LNCAP (cell line): ENCODE measurements at regions not wholly inside any gene's neighbourhood (a gene's known extent, or its start where the extent isn't known, plus 50 kb on each side); places are given as distances from the start of the nearest gene placed in this dataset.

ENCODE experiments used
- CTCF ChIP-seq: fragments of 450-650 bp; IDR thresholded peaks from 2 replicates; pipeline ENCODE4 v1.5.1; 2017; ENCODE audit warnings: mild to moderate bottlenecking

DNA sequence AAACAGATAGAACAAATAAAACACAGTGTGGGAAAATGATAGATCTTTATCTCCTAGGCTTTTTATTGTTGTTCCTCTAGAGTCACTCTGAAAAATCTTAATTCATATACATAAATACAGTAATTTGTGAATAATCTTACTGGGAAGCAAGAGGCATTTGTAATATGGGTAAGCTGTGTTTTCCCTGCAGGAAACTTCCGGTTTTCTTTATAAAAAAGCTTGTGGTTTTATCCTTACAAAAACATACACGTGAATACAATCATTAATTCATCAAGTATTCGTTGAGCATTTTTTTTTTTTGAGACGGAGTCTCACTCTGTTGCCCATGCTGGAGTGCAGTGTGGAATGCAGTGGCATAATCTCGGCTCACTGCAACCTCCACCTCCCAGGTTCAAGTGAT lies 1312.8 kb upstream of the ZEB2 start:
- no peak for TF ChIP-seq CTCF

GRCh38 chr2:145829931-145830330 lies 1310.0 kb upstream of the ZEB2 start:
- TF ChIP-seq CTCF, result no peak

- TF ChIP-seq CTCF, result no peak
These were observed 1307.3 kb upstream of the ZEB2 start for GRCh38 chr2:145827235-145827634.

GRCh38 chr2:145824384-145824783 lies 1304.5 kb upstream of the ZEB2 start:
- TF ChIP-seq CTCF, result no peak

DNA sequence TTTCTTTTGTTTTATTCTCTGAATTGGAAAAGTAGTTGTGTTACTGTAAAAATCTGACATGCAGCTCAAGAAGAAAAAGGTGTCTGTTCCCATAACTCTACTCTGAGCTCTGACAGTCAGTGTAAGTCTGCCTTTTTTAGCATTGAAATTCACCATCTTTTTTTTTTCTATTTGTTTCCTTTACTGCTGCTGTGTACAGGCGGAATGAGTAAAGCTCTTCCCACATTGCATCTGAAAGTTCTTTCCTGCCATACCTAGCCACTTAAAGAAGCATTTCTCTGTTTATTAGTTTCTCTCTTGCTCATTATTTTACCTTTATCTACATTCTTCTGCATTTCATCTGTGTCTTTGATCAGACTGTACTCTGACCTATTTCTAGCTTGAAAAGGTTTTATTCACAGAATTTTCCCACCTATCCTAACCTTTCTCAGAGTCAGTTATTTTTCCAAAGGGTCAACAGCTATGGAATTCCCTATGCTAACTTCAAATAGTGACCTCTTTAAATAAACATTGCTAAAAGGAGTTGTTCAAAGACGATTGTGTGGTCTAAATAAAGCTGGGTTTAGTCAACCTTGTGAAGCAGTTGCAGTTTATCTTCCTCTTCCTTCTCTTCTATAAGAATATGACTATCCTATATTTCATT lies 1303.1 kb upstream of the ZEB2 start:
- TF ChIP-seq CTCF, result no peak

DNA sequence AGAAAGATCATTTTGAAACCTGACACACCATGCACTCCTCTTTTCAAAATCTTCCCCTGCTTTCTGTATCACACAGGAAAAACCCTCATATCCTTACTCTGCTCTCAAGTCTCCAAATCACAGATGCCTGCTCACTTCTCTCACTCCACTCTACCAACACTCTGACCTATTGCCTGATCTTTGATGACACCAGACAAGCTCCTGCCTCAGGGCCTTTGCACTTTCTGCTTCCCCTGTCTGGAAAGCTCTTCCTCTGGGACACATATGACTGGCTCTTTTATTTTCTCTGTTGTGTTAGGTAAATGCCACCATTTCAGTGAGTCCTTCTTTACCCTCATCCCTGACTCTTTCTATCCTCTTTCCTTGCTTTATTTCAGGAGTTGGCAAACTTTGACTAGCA lies 1300.7 kb upstream of the ZEB2 start:
- no peak for TF ChIP-seq CTCF

GRCh38 chr2:145818890-145819504 lies 1299.1 kb upstream of the ZEB2 start:
- no peak for TF ChIP-seq CTCF
